ENCODE measurements at regions not wholly inside any gene's neighbourhood (a gene's known extent, or its start where the extent isn't known, plus 50 kb on each side); places are given as distances from the start of the nearest gene placed in this dataset.

- H2AFZ ChIP-seq (ENCODE audit: low read depth, low read length): no peak overlapping the region
- BruUV-seq (replicated peaks): no TSS peak
- CTCF ChIA-PET: no interaction called here
- DNase-seq (ENCODE audit: low read depth, low spot score): no peak
- no peak overlapping the region for H3K27ac ChIP-seq (ENCODE audit: insufficient read depth, low read depth, low read length)
- intact Hi-C loops (cut with micrococcal nuclease): no loop called here
- H3K9me1 ChIP-seq (replicated peaks; ENCODE audit: control insufficient read depth, extremely low read depth, insufficient read depth, low read length): no peaks in the 10 kb centered on the region
- H3K9ac ChIP-seq (replicated peaks; ENCODE audit: extremely low read depth, insufficient read depth, low read length): no peak overlapping the region
- TF ChIP-seq JUN (IDR thresholded peaks at IDR 0.05; ENCODE audit: borderline replicate concordance, insufficient read depth, insufficient read length, low read depth) (no peak), FOS (IDR thresholded peaks at IDR 0.05; ENCODE audit: borderline replicate concordance, insufficient read depth, low read length) (no peak), POLR2A (IDR thresholded peaks at IDR 0.05; ENCODE audit: low read depth, low read length) (no peak), GATA2 (IDR thresholded peaks at IDR 0.05; ENCODE audit: insufficient read depth, insufficient read length, low read depth, low read length) (no peak), MYC (IDR thresholded peaks at IDR 0.05; ENCODE audit: low read depth, low read length) (no peak), EZH2 (IDR thresholded peaks at IDR 0.05; ENCODE audit: borderline replicate concordance, low read depth, low read length, severe bottlenecking) (no peak), POLR2AphosphoS5 (IDR thresholded peaks at IDR 0.05; ENCODE audit: insufficient read depth, low read depth, low read length) (no peak), MAX (IDR thresholded peaks at IDR 0.05; ENCODE audit: insufficient read depth, insufficient read length) (no peak)
- TF ChIP-seq, protein P1, sequence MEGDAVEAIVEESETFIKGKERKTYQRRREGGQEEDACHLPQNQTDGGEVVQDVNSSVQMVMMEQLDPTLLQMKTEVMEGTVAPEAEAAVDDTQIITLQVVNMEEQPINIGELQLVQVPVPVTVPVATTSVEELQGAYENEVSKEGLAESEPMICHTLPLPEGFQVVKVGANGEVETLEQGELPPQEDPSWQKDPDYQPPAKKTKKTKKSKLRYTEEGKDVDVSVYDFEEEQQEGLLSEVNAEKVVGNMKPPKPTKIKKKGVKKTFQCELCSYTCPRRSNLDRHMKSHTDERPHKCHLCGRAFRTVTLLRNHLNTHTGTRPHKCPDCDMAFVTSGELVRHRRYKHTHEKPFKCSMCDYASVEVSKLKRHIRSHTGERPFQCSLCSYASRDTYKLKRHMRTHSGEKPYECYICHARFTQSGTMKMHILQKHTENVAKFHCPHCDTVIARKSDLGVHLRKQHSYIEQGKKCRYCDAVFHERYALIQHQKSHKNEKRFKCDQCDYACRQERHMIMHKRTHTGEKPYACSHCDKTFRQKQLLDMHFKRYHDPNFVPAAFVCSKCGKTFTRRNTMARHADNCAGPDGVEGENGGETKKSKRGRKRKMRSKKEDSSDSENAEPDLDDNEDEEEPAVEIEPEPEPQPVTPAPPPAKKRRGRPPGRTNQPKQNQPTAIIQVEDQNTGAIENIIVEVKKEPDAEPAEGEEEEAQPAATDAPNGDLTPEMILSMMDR (IDR thresholded peaks at IDR 0.05; ENCODE audit: extremely low read depth in 1 of 2, insufficient read depth in 1 of 2, low read depth in 1 of 2, low read length in 2 of 2): no peak
- no peak for FAIRE-seq
- H3K9me3 ChIP-seq (replicated peaks; ENCODE audit: control insufficient read depth, insufficient read depth, low read length): no peaks in the 10 kb centered on the region
- no peaks in the 10 kb centered on the region for H3K4me1 ChIP-seq (ENCODE audit: control insufficient read depth, extremely low read depth, insufficient read depth, low read length)
- H3K4me3 ChIP-seq (replicated peaks in 1 of 3; ENCODE audit: insufficient read depth in 1 of 3, low read depth in 1 of 3, low read length in 3 of 3): no peak overlapping the region
- H3K27me3 ChIP-seq (ENCODE audit: control insufficient read depth in 2 of 2, insufficient read depth in 2 of 2, low read length in 2 of 2): no peaks in the 10 kb centered on the region
- H4K20me1 ChIP-seq (replicated peaks; ENCODE audit: control insufficient read depth, extremely low read depth, insufficient read depth, low read length): no peaks in the 10 kb centered on the region
- H3K79me2 ChIP-seq (ENCODE audit: control insufficient read depth, insufficient read depth, low read length): no peaks in the 10 kb centered on the region
- dilution Hi-C loops (cut with MboI; ENCODE audit: extremely low pct_ligation_motif_present, low sequenced_read_pairs): no loop called here
- no peak overlapping the region for H3K4me2 ChIP-seq (ENCODE audit: insufficient read depth, low read length)
- no peaks in the 10 kb centered on the region for H3K36me3 ChIP-seq (ENCODE audit: control insufficient read depth in 2 of 2, extremely low read depth in 1 of 2, insufficient read depth in 2 of 2, low read length in 2 of 2)
- POLR2A ChIA-PET: no interaction called here
Observed at GRCh38 chr17:33704856-33705255, 411.8 kb upstream of the ASIC2 start.

Data from endothelial cell of umbilical vein (primary cell).